GM19351 (cell line): ENCODE measurements at regions not wholly inside any gene's neighbourhood (a gene's known extent, or its start where the extent isn't known, plus 50 kb on each side); places are given as distances from the start of the nearest gene placed in this dataset.

Source experiments
- ATAC-seq: cut with Tn5 transposase; IDR thresholded peaks from one replicate; pipeline ENCODE4 v1.9.1; 2021; ENCODE audit warnings: mild to moderate bottlenecking, moderate library complexity; ENCODE audit not compliant: unreplicated experiment

GRCh38 chr22:48856308-48856615, 971.4 kb downstream of the BRD1 start:
- ATAC-seq: no peak

GRCh38 chr22:48855593-48856307, 971.9 kb downstream of the BRD1 start:
- ATAC-seq: no peak

GRCh38 chr22:48855013-48855412, 972.7 kb downstream of the BRD1 start:
- ATAC-seq: no peak

GRCh38 chr22:48853627-48854240, 973.9 kb downstream of the BRD1 start:
- ATAC-seq: no peak

- no peak for ATAC-seq
Measured at GRCh38 chr22:48851933-48852549, 975.6 kb downstream of the BRD1 start.

- ATAC-seq: no peak
Measured at GRCh38 chr22:48850658-48851287, 976.9 kb downstream of the BRD1 start.

GRCh38 chr22:48849963-48850657, 977.6 kb downstream of the BRD1 start:
- ATAC-seq: no peak

- no peak for ATAC-seq
Measured at GRCh38 chr22:48849219-48849912, 978.3 kb downstream of the BRD1 start.

- ATAC-seq: no peak
Measured at GRCh38 chr22:48846200-48846599, 981.5 kb downstream of the BRD1 start.

- ATAC-seq: no peak
Measured at GRCh38 chr22:48845356-48845936, 982.2 kb downstream of the BRD1 start.

- ATAC-seq: no peak
Measured at GRCh38 chr22:48844056-48844675, 983.5 kb downstream of the BRD1 start.

GRCh38 chr22:48843640-48844039, 984.0 kb downstream of the BRD1 start:
- no peak for ATAC-seq

- no peak for ATAC-seq
Measured at GRCh38 chr22:48842976-48843375, 984.7 kb downstream of the BRD1 start.

- ATAC-seq: no peak
Measured at GRCh38 chr22:48842583-48842945, 985.1 kb downstream of the BRD1 start.

- no peak for ATAC-seq
Measured at GRCh38 chr22:48841881-48842582, 985.6 kb downstream of the BRD1 start.

- ATAC-seq: no peak
Measured at GRCh38 chr22:48840112-48840949, 987.3 kb downstream of the BRD1 start.

- ATAC-seq: no peak
Measured at GRCh38 chr22:48838846-48839730, 988.6 kb downstream of the BRD1 start.

- ATAC-seq: no peak
Measured at GRCh38 chr22:48838376-48838775, 989.3 kb downstream of the BRD1 start.
